ENCODE measurements at regions not wholly inside any gene's neighbourhood (a gene's known extent, or its start where the extent isn't known, plus 50 kb on each side); places are given as distances from the start of the nearest gene placed in this dataset.

GRCh38 chr6:7016226-7016625 is 91.5 kb upstream of the RREB1 start:
- H3K79me1 ChIP-seq (ENCODE audit: insufficient read depth, low read depth, low read length, poor library complexity, severe bottlenecking) = no peaks in the 10 kb centered on the region
- H3K4ac ChIP-seq (ENCODE audit: low read depth, low read length) = no peak overlapping the region
- no peak overlapping the region for H2BK12ac ChIP-seq (ENCODE audit: insufficient read length, low read depth, low read length)
- H3K9me3 ChIP-seq (ENCODE audit: control insufficient read depth, low read depth, low read length) = no peaks in the 10 kb centered on the region
- H3K23me2 ChIP-seq (ENCODE audit: insufficient read length, low read depth, low read length, poor library complexity, severe bottlenecking) = no peaks in the 10 kb centered on the region
- no peak overlapping the region for H2AK5ac ChIP-seq (ENCODE audit: insufficient read length, low read length)
- no peaks in the 10 kb centered on the region; a peak in 1 of 5 replicates for H3K9me3 Mint-ChIP-seq
- H2BK15ac ChIP-seq (ENCODE audit: low read depth, low read length) = no peak overlapping the region
- no peaks in the 10 kb centered on the region for H3K27me3 Mint-ChIP-seq (ENCODE audit: low read depth)
- H3K4me3 Mint-ChIP-seq = no peak overlapping the region
- no peak for TF ChIP-seq CTCF (conservative IDR thresholded peaks at IDR 0.05)
- H4K8ac ChIP-seq (replicated peaks; ENCODE audit: insufficient read length, low read depth, low read length) = no peak overlapping the region
- H3K27ac ChIP-seq (ENCODE audit: insufficient read length, low read depth, low read length) = no peak overlapping the region
- H3K9ac ChIP-seq (ENCODE audit: extremely low read depth, insufficient read length, low read length) = no peak overlapping the region
- H4K20me1 ChIP-seq (ENCODE audit: control insufficient read depth, insufficient read depth, insufficient read length) = no peaks in the 10 kb centered on the region
- H3K56ac ChIP-seq (ENCODE audit: insufficient read length, low read depth, low read length) = no peak overlapping the region
- H2AFZ ChIP-seq (ENCODE audit: low read length) = no peak overlapping the region
- H3K27me3 ChIP-seq (ENCODE audit: insufficient read depth, low read length) = no peaks in the 10 kb centered on the region
- no peak for DNase-seq
- H3K27ac Mint-ChIP-seq = no peak overlapping the region
- H2BK20ac ChIP-seq (ENCODE audit: low read depth, low read length, poor library complexity, severe bottlenecking) = no peak overlapping the region
- H3K14ac ChIP-seq (ENCODE audit: insufficient read depth, low read length) = no peak overlapping the region
- H3K4me1 ChIP-seq (ENCODE audit: insufficient read depth, low read length) = no peaks in the 10 kb centered on the region
- no peak overlapping the region for H3K18ac ChIP-seq (ENCODE audit: insufficient read length, low read depth, low read length)
- H3K4me1 Mint-ChIP-seq = no peaks in the 10 kb centered on the region
- no peak overlapping the region for H4K91ac ChIP-seq (ENCODE audit: insufficient read length, low read depth, low read length)
- no peak overlapping the region for H3K4me2 ChIP-seq (ENCODE audit: insufficient read depth, insufficient read length, low read length)
- H2BK120ac ChIP-seq (ENCODE audit: low read depth, low read length, poor library complexity, severe bottlenecking) = no peak overlapping the region
- no peaks in the 10 kb centered on the region; a peak in 1 of 7 replicates for H3K36me3 Mint-ChIP-seq (ENCODE audit: insufficient read depth in 1 of 3, low read depth in 3 of 3)
- no peak overlapping the region for H2BK5ac ChIP-seq (ENCODE audit: insufficient read length, low read length)
- no peak overlapping the region for H3T11ph ChIP-seq (ENCODE audit: low read length)
- no peak overlapping the region for H3K23ac ChIP-seq (ENCODE audit: insufficient read length, low read depth, low read length)
- H4K5ac ChIP-seq (ENCODE audit: insufficient read length, low read depth, low read length) = no peak overlapping the region
- WGBS (ENCODE audit: extremely low coverage, insufficient read length, low lambda C conversion rate) = no CpG with 5 or more reads among the region's 8 CpGs
- no peaks in the 10 kb centered on the region for H3K79me2 ChIP-seq (ENCODE audit: insufficient read depth, low read length)
